ENCODE measurements at regions not wholly inside any gene's neighbourhood (a gene's known extent, or its start where the extent isn't known, plus 50 kb on each side); places are given as distances from the start of the nearest gene placed in this dataset.
"Not testable (repeated sequence)": the region's sequence is repeated elsewhere in the genome, so short reads cannot be mapped to it uniquely, and the experiment has no call there.

- DNase-seq = no peak
Measured at GRCh38 chr2:182550234-182550633, 123.4 kb upstream of the PDE1A start.

- DNase-seq = not testable (repeated sequence)
Measured at GRCh38 chr2:182552232-182552631, 125.4 kb upstream of the PDE1A start.

GRCh38 chr2:182552785-182553184 lies 125.9 kb upstream of the PDE1A start:
- not testable (repeated sequence) for DNase-seq

- DNase-seq = no peak
Measured at GRCh38 chr2:182553483-182553882, 126.6 kb upstream of the PDE1A start.

GRCh38 chr2:182554950-182555349 lies 128.1 kb upstream of the PDE1A start:
- no peak for DNase-seq

- DNase-seq = no peak
Measured at GRCh38 chr2:182558564-182558963, 131.7 kb upstream of the PDE1A start.

- no peak for DNase-seq
Measured at GRCh38 chr2:182559623-182560022, 132.8 kb upstream of the PDE1A start.

- DNase-seq = no peak
Measured at GRCh38 chr2:182565911-182566567, 139.2 kb upstream of the PDE1A start.

GRCh38 chr2:182573553-182573952 lies 142.5 kb upstream of the DNAJC10 start:
- no peak for DNase-seq

- DNase-seq = no peak
Measured at GRCh38 chr2:182577816-182578215, 138.2 kb upstream of the DNAJC10 start.

- no peak for DNase-seq
Measured at GRCh38 chr2:182581196-182581935, 134.7 kb upstream of the DNAJC10 start.

- no peak for DNase-seq
Measured at GRCh38 chr2:182584462-182584861, 131.6 kb upstream of the DNAJC10 start.

GRCh38 chr2:182585001-182585400 lies 131.1 kb upstream of the DNAJC10 start:
- no peak for DNase-seq

GRCh38 chr2:182585430-182585829 lies 130.6 kb upstream of the DNAJC10 start:
- no peak for DNase-seq

- no peak for DNase-seq
Measured at GRCh38 chr2:182586426-182586825, 129.6 kb upstream of the DNAJC10 start.

GRCh38 chr2:182587831-182588230 lies 128.2 kb upstream of the DNAJC10 start:
- no peak for DNase-seq

- DNase-seq = no peak
Measured at GRCh38 chr2:182589121-182589520, 126.9 kb upstream of the DNAJC10 start.

GRCh38 chr2:182591774-182592173 lies 124.3 kb upstream of the DNAJC10 start:
- no peak for DNase-seq

- DNase-seq = no peak
Measured at GRCh38 chr2:182592691-182593393, 123.2 kb upstream of the DNAJC10 start.

- DNase-seq = no peak
Measured at GRCh38 chr2:182593394-182593975, 122.6 kb upstream of the DNAJC10 start.

- no peak for DNase-seq
Measured at GRCh38 chr2:182594286-182594685, 121.8 kb upstream of the DNAJC10 start.

- no peak for DNase-seq
Measured at GRCh38 chr2:182595650-182596049, 120.4 kb upstream of the DNAJC10 start.

GRCh38 chr2:182597570-182598295 lies 118.3 kb upstream of the DNAJC10 start:
- no peak for DNase-seq

Data from islet precursor cell (in vitro differentiated cells).